HepG2 (cell line): ENCODE measurements at regions not wholly inside any gene's neighbourhood (a gene's known extent, or its start where the extent isn't known, plus 50 kb on each side); places are given as distances from the start of the nearest gene placed in this dataset.

Experiments used
- ATAC-seq: fragments of 200-7000 bp; cut with Tn5 transposase; 3 replicates; pipeline ENCODE4 v1.9.1; 2020; ENCODE audit warnings: mild to moderate bottlenecking, moderate library complexity
- BruUV-seq: library from RNA; stranded (reverse); fragments of 400-500 nt; replicated peaks from 2 replicates; lab custom pipeline; 2021; lab: Mats Ljungman, UMichigan
- CTCF ChIA-PET: fragments of 300-600 bp; formaldehyde crosslinking; extraction: SDS; loops from one replicate; lab custom pipeline; 2021; ENCODE audit warnings: low total read pairs, inconsistent platforms, low intra/inter-chr PET ratio; lab: Yijun Ruan, JAX
- POLR2A ChIA-PET: fragments of 350-600 bp; sonication (Branson Sonifier 250); formaldehyde crosslinking; loops from one replicate; lab custom pipeline; 2020; ENCODE audit warnings: antibody characterized with exemption, inconsistent platforms; lab: Yijun Ruan, JAX
- DNase-seq: peaks from one replicate; pipeline ENCODE4 v3.0.0-alpha.2; 2015; ENCODE audit warnings: low spot score
- FAIRE-seq: peaks from 3 replicates; lab custom pipeline; 2011; peaks lifted over from hg19 to GRCh38; lab: Jason Lieb, UNC
- H2AFZ ChIP-seq: one replicate; pipeline ENCODE4 v1.6.1; 2011; ENCODE audit warnings: low read length, inconsistent platforms
- H3K27ac ChIP-seq: fragments of 300-600 bp; 3 replicates; pipeline ENCODE4 v1.8.0; 2011; ENCODE audit warnings: mixed run types, mild to moderate bottlenecking, mixed read lengths, low read length, inconsistent platforms; ENCODE audit not compliant: insufficient read depth; ENCODE audit errors: extremely low read length
- H3K27me3 ChIP-seq, 2 experiments: fragments of 200-600 bp in 1 of 2; 2 replicates in 1 of 2; 3 replicates in 1 of 2; pipeline versions ENCODE4 v1.6.0 to v1.8.0; 2011; ENCODE audit warnings: low read length in 2 of 2, mild to moderate bottlenecking in 2 of 2, moderate library complexity in 2 of 2, inconsistent platforms in 1 of 2; ENCODE audit not compliant: insufficient read depth in 2 of 2, control insufficient read depth in 1 of 2
- H3K36me3 ChIP-seq, 2 experiments: fragments of 200-600 bp in 1 of 2; replicated peaks in 1 of 2; 2 replicates in 1 of 2; 3 replicates in 1 of 2; pipeline versions ENCODE4 v1.5.1 to v1.8.0; 2011; ENCODE audit warnings: low read length in 2 of 2, inconsistent platforms in 1 of 2; ENCODE audit not compliant: insufficient read depth in 2 of 2, control insufficient read depth in 1 of 2
- H3K4me1 ChIP-seq: 2 replicates; pipeline ENCODE4 v1.5.1; 2012; ENCODE audit warnings: low read length, inconsistent platforms; ENCODE audit not compliant: insufficient read depth
- H3K4me2 ChIP-seq: 2 replicates; pipeline ENCODE4 v1.6.0; 2011; ENCODE audit warnings: low read depth, low read length, inconsistent platforms
- H3K4me3 ChIP-seq, 3 experiments: fragments of 200-600 bp in 1 of 3; sonication (generic), shearing (Covaris generic) in 1 of 3; replicated peaks in 1 of 3; 2 replicates each; pipeline ENCODE4 v1.5.1; 2011 to 2016; ENCODE audit warnings: low read length in 3 of 3, inconsistent platforms in 2 of 3, low read depth in 2 of 3, mild to moderate bottlenecking in 2 of 3, control low read depth in 1 of 3, mixed read lengths in 1 of 3; ENCODE audit not compliant: insufficient read depth in 1 of 3
- H3K79me2 ChIP-seq: one replicate; pipeline ENCODE4 v1.6.1; 2011; ENCODE audit warnings: low read length, inconsistent platforms; ENCODE audit not compliant: insufficient read depth
- H3K9ac ChIP-seq: 2 replicates; pipeline ENCODE4 v1.6.0; 2011; ENCODE audit warnings: mild to moderate bottlenecking, low read depth, low read length, inconsistent platforms; ENCODE audit not compliant: insufficient read depth
- H3K9me3 ChIP-seq: 2 replicates; pipeline ENCODE4 v1.5.1; 2012; ENCODE audit warnings: mild to moderate bottlenecking, low read length
- H4K20me1 ChIP-seq: 2 replicates; pipeline ENCODE4 v1.6.0; 2011; ENCODE audit warnings: inconsistent platforms, mild to moderate bottlenecking, low read length, moderate library complexity; ENCODE audit not compliant: insufficient read depth
- BHLHE40 ChIP-seq: IDR thresholded peaks from 2 replicates; pipeline ENCODE4 v1.6.1; 2011; ENCODE audit warnings: low read length, improper control_type of control experiment
- KAT7 ChIP-seq: IDR thresholded peaks from 2 replicates; pipeline ENCODE4 v1.6.1; 2018; ENCODE audit warnings: borderline replicate concordance, missing compliant biosample characterization
- ZC3H13 ChIP-seq: sonication (generic); formaldehyde crosslinking; IDR thresholded peaks from 2 replicates; pipeline ENCODE4 v1.8.1; 2023; ENCODE audit warnings: mild to moderate bottlenecking, missing genetic modification reagents, moderate library complexity
- ZNF614 ChIP-seq: IDR thresholded peaks from 2 replicates; pipeline ENCODE4 v1.6.1; 2018; ENCODE audit warnings: missing biosample characterization, missing genetic modification reagents, inconsistent platforms, borderline replicate concordance
- WGBS: methylation state at CpG from one replicate; pipeline ENCODE4 v1.1.6; 2017; ENCODE audit warnings: low lambda C conversion rate; 5-methylcytosine and 5-hydroxymethylcytosine counted together
- in situ Hi-C: cut with HindIII; loops from 2 replicates; pipeline ENCODE4 v1.10.0; 2017; ENCODE audit warnings: low pct_unique_long_range_greater_than_20kb; ENCODE audit not compliant: extremely low pct_ligation_motif_present
- intact Hi-C: fragments of 100-400 bp; cut with micrococcal nuclease; formaldehyde crosslinking; loops from one replicate; pipeline ENCODE4 v1.10.0; 2022; ENCODE audit not compliant: unreplicated experiment
- TF ChIP-seq, protein P1 (sequence below): sonication (generic); formaldehyde crosslinking; IDR thresholded peaks from 2 replicates; pipeline ENCODE4 v1.5.0; 2020; ENCODE audit warnings: missing genetic modification reagents, mild to moderate bottlenecking, borderline replicate concordance
- TF ChIP-seq, protein P2 (sequence below), 2 experiments: fragments of 450-650 bp in 1 of 2; sonication (generic) in 1 of 2; formaldehyde crosslinking in 1 of 2; IDR thresholded peaks; 2 replicates each; pipeline versions ENCODE4 v1.6.1 to v1.8.0; 2016 to 2022; ENCODE audit warnings: antibody characterized with exemption in 1 of 2, mild to moderate bottlenecking in 1 of 2, missing genetic modification reagents in 1 of 2

DNA sequence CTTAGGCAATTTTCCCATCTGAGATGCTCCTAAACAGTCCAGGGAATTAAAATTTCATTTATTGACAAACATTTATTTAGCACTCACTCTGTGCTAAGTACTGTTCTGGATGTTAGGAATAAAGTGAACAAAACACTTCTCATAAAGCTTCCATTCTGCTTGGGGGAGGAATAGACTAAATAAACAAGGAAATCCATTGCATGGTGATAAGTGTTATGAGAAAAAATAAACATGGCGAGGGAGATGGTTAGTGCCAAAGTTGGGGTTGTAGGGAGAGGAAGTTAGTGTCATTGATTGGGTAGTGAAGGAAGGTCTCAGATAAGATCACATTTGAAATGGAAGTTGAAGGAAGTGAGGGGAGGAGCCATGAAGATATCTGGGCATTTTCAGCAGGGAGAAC is 72.2 kb upstream of the CES5A start:
- 6% methylated on average over 1 of the region's 1 CpG for WGBS
- intact Hi-C loops (no loop called here), in situ Hi-C loops (loop anchor here (5.0 kb wide), 1 partner anchor 365 kb away; no protein-coding TSS in a partner anchor)
- Histone ChIP-seq H3K9ac (no peak overlapping the region), H3K27ac (no peak overlapping the region), H2AFZ (no peak overlapping the region), H3K27me3 (no peaks in the 10 kb centered on the region; a peak in 1 of 5 replicates), H3K79me2 (no peaks in the 10 kb centered on the region), H4K20me1 (no peaks in the 10 kb centered on the region), H3K36me3 (no peaks in the 10 kb centered on the region), H3K4me2 (no peak overlapping the region), H3K4me1 (no peaks in the 10 kb centered on the region), H3K4me3 (no peak overlapping the region), H3K9me3 (no peaks in the 10 kb centered on the region)
- ChIA-PET POLR2A (no interaction called here), CTCF (no interaction called here)
- TF ChIP-seq BHLHE40: no peak
- TF ChIP-seq ZC3H13 (CRISPR knock-in tag): no peak
- no peak for TF ChIP-seq ZNF614
- TF ChIP-seq KAT7 (CRISPR knock-in tag): no peak
- TF ChIP-seq, protein P1, sequence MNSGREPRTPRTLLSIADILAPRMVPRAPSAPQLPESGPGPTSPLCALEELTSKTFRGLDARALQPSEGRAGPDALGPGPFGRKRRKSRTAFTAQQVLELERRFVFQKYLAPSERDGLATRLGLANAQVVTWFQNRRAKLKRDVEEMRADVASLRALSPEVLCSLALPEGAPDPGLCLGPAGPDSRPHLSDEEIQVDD (CRISPR knock-in tag): no peak
- TF ChIP-seq, protein P2, sequence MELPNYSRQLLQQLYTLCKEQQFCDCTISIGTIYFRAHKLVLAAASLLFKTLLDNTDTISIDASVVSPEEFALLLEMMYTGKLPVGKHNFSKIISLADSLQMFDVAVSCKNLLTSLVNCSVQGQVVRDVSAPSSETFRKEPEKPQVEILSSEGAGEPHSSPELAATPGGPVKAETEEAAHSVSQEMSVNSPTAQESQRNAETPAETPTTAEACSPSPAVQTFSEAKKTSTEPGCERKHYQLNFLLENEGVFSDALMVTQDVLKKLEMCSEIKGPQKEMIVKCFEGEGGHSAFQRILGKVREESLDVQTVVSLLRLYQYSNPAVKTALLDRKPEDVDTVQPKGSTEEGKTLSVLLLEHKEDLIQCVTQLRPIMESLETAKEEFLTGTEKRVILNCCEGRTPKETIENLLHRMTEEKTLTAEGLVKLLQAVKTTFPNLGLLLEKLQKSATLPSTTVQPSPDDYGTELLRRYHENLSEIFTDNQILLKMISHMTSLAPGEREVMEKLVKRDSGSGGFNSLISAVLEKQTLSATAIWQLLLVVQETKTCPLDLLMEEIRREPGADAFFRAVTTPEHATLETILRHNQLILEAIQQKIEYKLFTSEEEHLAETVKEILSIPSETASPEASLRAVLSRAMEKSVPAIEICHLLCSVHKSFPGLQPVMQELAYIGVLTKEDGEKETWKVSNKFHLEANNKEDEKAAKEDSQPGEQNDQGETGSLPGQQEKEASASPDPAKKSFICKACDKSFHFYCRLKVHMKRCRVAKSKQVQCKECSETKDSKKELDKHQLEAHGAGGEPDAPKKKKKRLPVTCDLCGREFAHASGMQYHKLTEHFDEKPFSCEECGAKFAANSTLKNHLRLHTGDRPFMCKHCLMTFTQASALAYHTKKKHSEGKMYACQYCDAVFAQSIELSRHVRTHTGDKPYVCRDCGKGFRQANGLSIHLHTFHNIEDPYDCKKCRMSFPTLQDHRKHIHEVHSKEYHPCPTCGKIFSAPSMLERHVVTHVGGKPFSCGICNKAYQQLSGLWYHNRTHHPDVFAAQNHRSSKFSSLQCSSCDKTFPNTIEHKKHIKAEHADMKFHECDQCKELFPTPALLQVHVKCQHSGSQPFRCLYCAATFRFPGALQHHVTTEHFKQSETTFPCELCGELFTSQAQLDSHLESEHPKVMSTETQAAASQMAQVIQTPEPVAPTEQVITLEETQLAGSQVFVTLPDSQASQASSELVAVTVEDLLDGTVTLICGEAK (IDR thresholded peaks at IDR 0.05): no peak
- TF ChIP-seq, protein P2 (CRISPR knock-in tag; IDR thresholded peaks at IDR 0.05): no peak
- FAIRE-seq (no peak), DNase-seq (no peak), ATAC-seq (no peak)
- no TSS peak for BruUV-seq
